Stimulated activated CD8-positive, alpha-beta memory T cell treated with anti-CD3 and anti-CD28 coated beads, Interleukin-12 subunit alpha, Interleukin-12 subunit beta, amount 100 ng/mL, for 24 hours (primary cell): ENCODE measurements at regions not wholly inside any gene's neighbourhood (a gene's known extent, or its start where the extent isn't known, plus 50 kb on each side); places are given as distances from the start of the nearest gene placed in this dataset.
"Not testable (repeated sequence)": the region's sequence is repeated elsewhere in the genome, so short reads cannot be mapped to it uniquely, and the experiment has no call there.

ENCODE experiments used
- DNase-seq: peaks from one replicate; pipeline ENCODE4 v3.0.0-alpha.2; 2020; ENCODE audit errors: extremely low read depth

DNA sequence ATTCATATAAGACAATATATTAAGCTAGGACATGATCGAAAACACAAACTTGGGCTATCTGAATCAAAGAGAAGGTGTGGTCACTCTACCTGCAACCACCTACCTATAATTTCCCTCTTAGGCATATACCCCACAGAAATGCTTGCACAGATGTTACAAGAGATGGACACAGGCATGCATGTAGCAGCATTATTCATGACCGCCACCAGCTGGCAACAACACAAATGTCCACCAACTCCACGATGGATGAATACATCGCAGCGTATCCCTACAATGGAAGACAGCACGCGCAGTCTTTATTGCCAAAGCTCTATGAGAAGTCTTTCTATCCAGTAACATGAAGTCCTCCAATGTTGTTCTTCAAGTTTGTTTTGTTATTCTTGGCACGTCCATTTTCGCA is 90.8 kb downstream of the ARL4C start:
- no peak for DNase-seq

DNA sequence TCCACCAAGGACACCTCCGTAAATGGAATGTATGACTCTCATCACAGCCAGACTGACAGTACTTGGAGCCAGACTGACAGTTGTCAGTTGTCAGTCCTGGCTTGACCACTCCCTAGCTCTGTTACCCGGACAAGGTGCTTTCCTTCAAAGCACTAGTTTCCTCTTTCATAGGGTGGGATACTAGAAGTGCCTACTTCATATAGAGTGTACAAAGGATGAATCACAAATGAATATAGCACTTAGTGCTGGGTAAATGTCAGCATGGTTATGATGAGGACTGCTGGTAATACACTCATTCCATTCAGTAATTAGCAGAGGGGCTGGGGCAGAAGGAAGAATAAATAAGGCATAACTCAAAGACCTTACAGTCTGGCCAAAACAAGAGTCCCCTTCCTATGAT is 91.4 kb downstream of the ARL4C start:
- no peak for DNase-seq

DNA sequence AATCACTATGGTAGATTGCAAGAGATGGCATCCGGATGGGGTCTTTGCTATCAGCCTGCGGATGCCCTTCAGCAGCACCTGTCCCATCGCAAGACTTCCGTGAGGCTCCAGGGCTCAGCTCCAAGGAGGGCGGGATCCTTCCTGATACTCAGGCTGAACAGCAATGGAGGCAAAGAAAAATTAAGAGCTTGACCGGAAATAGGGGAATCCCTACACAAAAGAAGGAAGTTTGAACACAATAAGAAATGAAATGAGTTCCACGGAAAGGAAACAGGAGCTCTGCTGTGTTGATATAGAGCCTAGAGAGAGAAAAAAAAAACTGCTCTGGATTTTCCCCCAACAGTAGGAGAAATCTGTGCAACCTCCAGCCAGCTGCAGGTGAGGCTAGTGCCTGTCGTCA is 91.9 kb downstream of the ARL4C start:
- DNase-seq, result no peak

DNA sequence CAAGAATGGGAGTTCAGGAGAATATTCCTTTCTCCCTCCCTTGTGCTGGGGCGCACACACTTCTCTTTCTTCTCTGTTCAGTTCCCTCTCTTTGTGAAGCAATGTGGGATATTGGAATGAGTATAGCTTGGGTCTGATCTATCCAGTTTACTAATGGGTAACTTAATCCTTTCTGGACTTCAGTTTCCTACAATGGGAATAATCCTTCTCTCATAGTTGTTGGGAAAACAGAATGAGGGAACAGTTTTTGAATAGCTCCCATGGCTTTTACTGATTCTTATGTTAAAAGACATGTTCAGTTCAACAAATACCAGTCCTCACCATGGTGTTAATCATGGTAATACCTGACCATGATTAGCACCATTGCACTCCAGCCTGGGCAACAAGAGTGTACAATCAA is 93.1 kb downstream of the ARL4C start:
- no peak for DNase-seq

DNA sequence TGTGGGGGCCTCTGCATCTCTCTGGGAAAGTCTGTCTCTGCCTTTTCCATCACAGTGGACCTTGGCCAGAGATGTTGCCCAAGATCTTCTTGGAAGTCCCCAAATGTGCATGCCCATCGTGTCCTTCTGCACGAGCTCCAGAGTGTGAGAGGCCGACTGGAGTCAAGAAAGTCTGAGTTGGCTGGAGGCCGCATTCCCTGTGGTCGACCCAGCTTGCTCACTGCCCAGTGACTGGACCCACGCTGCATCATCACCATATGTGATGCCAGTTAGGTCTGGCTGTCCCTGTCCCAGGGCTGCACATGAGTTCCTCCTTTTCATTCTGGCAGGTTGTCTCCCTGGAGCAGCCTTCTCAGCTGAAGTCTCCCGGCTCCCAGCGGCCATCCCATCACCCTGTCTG is 93.8 kb downstream of the ARL4C start:
- DNase-seq, result no peak

DNA sequence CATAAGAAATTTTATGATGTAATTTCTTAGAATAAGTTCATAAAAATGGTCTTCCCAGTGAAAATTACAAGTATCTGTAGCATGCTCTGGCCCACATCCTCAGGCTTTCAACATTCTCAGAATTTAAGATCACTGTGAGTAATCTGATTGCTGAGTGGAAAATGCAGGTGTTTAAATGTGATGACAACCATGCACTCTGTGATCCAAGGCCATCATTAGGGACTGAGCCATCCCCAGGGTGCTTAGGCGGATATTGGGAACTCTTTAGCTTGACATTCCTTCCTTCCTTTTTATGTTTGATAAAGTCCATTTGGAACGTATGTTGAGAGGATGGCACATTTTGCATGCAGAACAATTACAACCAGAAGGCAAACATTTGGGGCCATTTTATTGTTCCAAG is 95.5 kb downstream of the ARL4C start:
- DNase-seq, result no peak

DNA sequence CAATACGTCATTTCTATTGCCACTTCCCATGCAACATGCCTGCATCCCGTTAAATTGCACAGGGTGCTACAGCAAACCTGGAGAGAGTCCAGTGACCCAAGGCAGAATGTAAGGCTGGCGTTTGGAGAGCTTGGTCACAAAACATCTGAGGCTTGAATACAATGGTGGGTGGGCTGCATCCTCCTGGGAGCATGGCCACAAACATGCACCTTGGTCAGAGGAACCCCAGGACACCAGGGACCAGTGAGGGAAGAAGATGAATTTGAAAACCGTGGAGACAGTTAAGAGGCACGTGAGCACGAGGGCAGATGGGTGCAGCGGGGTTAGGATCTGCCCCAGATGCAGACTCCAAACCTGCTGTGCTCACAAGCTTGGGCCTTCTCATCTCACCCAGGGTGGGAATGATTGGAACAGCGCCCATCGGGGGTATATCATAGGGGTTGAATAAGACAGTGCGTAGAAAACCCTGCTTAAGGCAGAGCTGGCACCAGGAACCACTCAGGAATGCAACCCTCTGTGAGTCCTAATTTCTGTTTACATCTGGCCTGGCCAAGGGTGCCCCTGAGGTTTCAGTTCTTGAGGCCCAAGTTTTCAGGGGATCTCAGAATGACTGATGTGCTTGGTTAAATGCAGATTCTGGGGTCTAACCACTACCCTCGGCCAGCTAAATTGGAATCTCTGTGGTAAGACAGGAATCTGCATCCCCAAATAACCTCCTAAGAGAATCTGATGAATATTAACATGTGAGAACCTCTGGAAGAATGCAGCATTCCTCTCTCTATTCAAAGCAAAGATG is 97.2 kb downstream of the ARL4C start:
- DNase-seq, result no peak

DNA sequence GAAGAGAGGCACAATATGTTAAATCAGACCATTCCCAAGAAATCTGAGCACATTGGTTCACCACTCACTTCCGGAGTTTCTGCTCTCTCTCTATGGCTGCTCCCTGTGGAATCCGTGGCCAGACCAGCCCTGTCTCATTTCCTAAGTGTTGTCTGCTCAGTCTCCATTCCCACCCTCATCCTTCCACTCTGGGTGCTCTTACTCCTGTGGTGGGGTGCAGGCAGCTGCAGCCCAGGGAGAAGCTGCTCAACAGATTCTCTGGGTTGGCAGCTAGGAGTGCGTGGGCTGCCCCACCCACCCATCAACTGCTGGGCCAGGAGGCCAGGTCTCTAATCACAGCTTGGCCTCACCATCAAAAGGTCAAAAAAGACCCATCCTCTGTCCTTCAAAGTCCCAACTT is 98.3 kb downstream of the ARL4C start:
- no peak for DNase-seq

DNA sequence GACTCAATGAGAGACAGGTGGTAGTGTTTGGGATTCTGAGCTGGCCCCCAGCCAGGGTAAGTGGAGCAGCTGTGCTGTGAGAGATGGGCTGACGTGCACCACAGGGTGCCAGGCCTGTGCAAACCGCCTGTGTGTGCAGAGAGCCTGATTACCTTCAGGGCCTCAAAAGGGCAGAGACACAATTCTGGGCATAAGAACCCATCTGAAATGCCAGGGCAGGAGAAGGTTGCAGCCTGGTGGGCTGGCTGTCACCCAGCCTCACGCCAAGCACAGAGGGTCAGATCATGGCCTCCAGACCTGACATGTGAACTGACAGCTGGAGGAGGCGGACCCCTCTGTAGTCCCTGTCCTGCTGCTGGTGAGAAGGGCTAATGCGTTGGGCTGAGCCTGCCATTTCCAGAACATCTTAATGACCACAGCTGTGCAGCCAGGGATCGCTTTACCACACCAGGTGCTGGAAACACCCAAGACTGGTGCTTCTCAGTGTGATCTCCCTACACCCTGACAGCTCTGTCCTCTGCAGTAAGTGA is 100.9 kb downstream of the ARL4C start:
- DNase-seq, result no peak

DNA sequence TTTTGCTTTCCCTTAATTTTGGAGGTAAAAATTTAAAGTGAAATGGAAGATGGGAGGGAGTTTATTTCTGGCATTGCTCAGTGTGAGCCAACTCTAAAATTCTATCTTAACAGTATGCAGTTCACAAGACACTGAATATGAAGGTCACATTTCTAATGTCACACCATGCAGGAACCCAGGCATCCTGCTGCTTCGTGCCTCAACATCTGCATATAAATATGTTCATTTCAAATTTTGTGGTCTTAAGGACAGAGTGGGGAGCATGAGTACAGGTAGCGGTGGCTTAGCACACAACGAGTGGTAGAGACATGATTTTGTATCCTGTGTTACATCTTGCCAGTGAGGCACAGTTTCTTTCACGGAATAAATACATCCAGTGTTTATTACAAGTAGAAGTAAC is 102.4 kb downstream of the ARL4C start:
- no peak for DNase-seq

DNA sequence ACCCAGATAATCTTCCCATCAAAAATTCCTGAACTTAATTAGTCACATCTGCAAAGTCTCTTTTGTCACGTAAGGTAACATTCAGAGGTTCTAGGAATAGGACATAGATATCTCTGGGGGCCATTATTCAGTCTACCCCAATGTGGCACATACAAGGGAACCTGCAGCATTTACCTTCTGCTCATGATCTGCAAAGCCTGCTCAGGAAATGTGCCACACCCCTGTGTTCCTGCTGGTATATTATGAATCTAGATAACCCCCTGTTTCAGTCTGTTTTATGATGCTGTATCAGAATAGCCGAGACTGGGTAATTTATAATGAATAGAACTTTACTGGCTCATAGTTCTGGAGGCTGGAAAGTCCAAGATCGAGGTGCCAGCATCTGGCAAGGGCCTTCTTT is 103.5 kb downstream of the ARL4C start:
- DNase-seq, result no peak

DNA sequence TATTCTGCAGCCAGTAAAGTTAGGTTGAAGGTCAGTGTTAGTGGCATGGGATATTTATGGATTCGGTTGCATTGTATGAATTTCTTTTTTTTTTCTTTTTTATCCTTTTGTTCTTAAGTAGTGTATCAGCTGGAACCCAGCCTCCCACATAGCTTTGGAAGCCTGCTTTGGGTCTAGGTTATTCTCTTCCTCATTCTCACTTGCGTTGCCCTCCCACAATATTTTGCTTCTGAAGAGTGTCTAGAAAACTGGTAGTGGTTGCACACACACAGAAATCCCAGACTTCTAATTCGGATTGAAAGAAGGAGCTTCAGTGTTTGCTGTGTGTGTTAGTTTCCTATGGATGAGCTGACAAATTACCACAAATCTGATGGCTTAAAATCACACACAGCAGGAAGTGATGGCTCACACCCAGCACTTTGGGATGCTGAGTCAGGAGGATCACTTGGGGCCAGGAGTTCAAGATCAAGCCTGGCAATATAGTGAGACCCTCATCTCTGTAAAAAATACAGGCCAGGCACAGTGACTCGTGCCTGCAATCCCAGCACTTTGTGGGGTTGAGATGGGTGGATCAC is 104.8 kb downstream of the ARL4C start:
- no peak for DNase-seq

DNA sequence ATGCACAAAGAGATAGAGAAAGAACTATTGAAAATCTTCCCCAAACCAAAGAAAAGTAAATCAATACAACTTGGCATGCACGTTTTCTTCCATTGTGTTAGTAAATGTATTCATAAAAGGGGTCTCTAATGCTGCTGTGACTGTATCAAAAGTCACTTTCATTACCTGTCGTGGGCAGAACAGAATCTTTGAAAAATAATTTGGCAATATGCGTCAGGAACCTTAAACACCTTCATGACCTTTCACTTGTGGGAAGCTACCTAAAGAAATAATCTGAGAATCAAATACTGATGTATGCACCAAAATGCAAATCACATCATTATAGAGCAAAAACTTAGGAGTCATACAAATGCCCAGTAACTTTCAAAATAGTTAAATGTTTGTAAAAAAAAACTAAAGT is 105.3 kb downstream of the ARL4C start:
- DNase-seq, result no peak

DNA sequence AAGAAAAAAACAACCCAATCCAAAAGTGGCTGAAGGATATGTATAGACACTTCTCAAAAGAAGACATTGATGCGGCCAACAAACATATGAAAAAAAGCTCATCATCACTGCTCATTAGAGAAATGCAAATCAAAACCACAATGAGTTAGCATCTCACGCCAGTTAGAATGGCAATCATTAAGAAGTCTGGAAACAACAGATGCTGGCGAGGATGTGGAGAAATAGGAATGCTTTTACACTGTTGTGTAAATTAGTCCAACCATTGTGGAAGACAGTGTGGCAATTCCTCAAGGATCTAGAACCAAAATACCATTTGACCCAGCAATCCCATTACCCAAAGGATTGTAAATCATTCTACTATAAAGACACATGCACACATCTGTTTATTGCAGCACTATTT is 107.2 kb downstream of the ARL4C start:
- not testable (repeated sequence) for DNase-seq

DNA sequence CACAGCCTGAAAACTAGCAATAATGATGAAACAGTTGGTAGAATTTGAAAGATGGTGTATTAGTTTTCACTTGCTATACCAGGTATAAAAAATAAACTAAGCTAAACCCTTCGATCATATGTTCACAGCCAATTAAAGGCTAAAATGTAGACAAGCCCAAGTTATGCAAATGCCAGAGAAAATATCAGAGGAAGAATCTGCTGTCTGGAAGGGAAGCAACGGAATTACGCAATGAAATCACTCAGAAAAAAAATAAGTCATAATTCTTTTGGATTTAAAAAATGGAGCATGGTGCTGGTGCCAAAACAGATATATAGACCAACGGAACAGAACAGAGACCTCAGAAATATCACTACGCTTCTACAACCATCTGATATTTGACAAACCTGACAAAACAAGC is 108.3 kb downstream of the ARL4C start:
- DNase-seq, result no peak

DNA sequence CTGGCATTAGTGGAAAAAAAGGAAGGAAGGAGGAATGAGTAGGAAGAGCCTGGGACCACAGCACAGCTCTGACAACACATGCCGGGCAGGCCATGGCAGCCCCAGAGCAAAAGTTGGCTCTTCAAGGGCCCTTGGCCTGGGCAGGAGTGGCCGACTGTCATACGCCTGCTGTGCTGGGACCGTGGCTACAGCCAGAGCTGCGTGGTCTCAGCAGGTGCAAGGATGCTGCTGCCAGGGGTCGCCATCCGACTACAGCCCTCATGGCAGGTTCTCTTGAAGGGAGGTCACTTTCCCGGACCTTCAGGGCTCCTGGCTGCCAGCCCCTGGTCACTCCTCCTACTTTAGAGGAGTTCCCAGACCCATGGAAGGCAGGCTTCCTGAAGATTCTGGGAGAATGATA is 109.9 kb downstream of the ARL4C start:
- no peak for DNase-seq

DNA sequence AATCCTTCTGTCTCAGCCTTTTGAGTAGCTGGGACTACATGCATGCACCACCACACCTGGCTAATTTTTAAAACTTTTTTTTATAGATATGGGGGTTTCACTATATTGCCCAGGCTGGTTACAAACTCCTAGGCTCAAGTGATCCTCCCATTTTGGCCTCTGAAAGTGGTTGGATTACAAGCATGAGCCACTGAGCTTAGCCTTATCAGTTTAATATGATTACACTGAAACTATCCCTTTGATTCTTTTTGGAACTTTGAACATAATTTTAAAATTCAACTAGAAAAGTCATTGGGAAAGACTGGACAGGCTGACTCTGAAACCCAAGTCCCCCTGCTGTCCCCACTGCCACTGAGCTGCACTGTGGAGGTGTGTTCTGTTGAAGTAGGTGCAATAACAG is 114.8 kb downstream of the ARL4C start:
- DNase-seq, result no peak

DNA sequence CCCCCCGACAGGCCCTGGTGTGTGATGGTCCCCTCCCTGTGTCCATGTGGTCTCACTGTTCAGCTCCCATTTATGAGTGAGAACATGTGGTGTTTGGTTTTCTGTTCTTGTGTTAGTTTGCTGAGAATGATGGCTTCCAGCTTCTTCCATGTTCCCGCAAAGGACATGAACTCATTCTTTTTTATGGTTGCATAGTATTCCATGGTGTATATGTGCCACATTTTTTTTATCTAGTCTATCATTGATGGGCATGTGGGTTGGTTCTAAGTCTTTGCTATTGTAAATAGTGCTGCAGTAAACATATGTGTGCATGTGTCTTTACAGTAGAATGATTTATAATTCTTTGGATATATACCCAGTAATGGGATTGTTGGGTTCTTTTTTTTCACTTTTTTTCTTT is 117.9 kb downstream of the ARL4C start:
- DNase-seq, result not testable (repeated sequence)

DNA sequence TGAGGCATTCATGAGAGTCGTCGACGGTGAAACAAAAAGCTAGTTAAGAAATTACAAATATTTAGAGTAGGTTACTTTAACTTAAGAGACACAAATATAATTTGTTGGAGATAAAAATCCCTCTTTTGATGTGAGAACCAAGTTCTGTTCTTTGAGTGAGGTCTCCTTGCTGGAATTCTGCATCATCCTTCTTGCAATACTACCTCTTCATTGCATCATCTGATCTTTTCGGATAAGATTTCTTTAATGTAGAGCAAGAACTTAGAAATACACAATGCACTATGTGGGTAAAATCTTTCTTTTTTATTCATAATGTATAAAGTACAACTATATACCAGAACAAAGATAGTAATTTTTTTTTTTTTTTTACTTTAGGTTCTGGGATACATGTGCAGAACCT is 118.4 kb downstream of the ARL4C start:
- DNase-seq, result no peak

DNA sequence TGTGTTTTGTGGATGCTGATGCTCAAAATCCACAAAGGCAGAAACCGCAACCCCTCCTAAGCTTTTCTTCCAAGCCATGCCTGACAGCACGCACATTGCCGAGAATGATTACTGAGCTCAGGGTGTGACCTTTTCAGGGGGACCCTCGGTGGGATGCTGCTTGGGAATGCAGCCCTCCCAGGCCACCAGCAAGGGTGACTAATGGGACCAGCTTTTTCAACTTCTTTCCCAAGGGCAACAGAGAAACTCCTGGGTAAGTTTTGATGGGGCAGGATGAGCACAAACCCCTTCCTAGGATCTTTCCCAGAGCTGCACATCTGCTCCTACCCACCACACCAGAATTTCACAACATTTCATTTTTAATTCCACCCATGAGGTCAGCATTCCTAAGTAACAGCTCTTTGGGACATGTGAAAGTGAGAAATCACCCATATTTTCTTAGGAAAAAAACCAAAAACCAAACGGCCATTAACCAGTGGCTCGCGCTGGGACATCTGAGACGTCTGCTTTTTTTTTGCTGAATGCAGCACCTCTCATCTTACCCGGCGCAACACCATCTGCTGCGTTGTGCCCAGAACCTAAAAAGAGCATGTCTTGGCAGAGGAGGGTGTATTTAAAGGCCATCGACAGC is 119.0 kb downstream of the ARL4C start:
- DNase-seq, result no peak

DNA sequence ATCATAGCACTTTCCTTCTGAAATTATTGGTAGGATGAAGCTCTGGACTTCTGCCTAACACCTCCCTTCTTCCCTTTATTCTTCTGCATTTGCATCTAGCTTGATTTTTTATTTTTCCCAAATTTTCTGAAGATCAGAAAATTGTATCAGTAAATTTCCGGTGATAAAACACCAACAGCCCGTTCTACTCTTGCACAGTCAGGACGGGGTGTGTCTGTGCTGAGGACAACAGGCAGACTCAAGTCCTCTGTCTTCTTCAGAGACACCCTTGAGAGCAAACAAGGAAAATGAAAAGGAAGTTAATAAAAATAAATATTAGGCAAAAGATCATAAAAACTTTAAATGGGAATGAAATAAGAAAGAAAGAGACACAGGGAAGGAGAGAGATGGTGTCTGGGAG is 120.7 kb downstream of the ARL4C start:
- no peak for DNase-seq

DNA sequence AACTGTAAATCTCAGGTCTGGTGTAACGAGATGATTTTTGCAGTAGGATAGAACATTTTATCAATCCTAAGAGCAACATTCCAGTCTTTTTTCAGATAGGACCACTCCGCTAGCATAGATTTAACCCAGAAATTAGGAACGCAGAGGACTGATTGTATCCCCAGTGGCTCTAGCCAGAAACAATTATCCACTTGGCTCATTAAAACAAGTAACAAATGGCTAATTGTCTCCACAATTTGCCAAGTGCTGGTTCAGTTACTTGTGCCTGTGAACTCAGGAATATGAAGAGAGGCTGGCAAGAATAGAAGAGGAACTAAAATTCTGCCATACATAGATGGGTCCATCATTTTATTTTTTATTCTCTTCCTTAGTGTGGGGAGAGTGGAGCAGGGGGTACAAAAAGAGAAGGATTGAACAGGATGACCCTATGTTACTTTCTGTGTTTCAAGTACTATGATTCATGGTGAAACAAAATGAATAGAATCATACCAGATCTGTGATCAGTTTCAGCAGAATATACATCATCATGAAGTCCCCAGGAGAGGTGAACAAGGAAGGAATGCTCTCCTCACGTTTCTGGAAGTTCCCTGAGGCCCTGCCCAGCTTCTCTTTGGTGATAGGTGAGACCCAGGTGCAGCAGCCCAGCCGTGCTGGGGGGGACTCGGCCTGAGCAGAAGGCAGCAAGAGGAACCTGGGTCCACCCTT is 121.6 kb downstream of the ARL4C start:
- DNase-seq, result no peak

DNA sequence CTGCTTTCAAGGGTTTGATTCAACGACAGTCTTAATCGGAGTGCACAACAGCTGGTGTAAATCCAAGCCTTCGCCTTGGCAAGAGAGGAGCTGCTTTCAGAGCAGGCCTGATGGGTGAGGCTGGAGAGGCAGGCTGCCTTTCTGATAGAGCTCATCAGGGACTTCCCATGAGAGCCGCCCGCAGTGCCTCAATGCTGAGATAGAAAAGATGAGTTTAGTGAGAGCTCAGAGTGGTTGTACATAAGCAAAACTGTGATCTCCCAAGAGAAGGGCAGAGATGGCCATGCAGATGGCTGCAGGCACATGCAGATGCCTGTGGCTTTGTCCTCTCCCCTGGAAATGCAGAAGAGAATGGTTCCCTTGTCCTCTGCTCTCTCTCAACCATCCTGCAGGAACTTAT is 122.1 kb downstream of the ARL4C start:
- DNase-seq, result no peak
